ENCODE measurements at regions not wholly inside any gene's neighbourhood (a gene's known extent, or its start where the extent isn't known, plus 50 kb on each side); places are given as distances from the start of the nearest gene placed in this dataset.

- H3K27me3 ChIP-seq (replicated peaks; ENCODE audit: control insufficient read depth, insufficient read depth, low read length) = no peaks in the 10 kb centered on the region; the same call in 1 of the 2 replicates
- no peak for DNase-seq (ENCODE audit: extremely low read depth, insufficient read length)
- no peaks in the 10 kb centered on the region for H3K36me3 ChIP-seq (ENCODE audit: control insufficient read depth, insufficient read depth, low read length)
- H3K4me3 ChIP-seq (replicated peaks; ENCODE audit: low read depth, low read length) = no peak overlapping the region
- TF ChIP-seq CTCF (IDR thresholded peaks at IDR 0.05; ENCODE audit: insufficient read depth, low read length, poor library complexity, severe bottlenecking) = no peak
These were observed 189.5 kb downstream of the UNC5CL start for GRCh38 chr6:40849546-40849945.

GRCh38 chr6:40848868-40849514, 190.0 kb downstream of the UNC5CL start:
- Histone ChIP-seq H3K27me3 (replicated peaks; ENCODE audit: control insufficient read depth, insufficient read depth, low read length) (no peaks in the 10 kb centered on the region; the same call in 1 of the 2 replicates), H3K36me3 (ENCODE audit: control insufficient read depth, insufficient read depth, low read length) (no peaks in the 10 kb centered on the region), H3K4me3 (replicated peaks; ENCODE audit: low read depth, low read length) (no peak overlapping the region)
- no peak for TF ChIP-seq CTCF (IDR thresholded peaks at IDR 0.05; ENCODE audit: insufficient read depth, low read length, poor library complexity, severe bottlenecking)
- no peak for DNase-seq (ENCODE audit: extremely low read depth, insufficient read length)

GRCh38 chr6:40848038-40848437, 191.0 kb downstream of the UNC5CL start:
- Histone ChIP-seq H3K36me3 (ENCODE audit: control insufficient read depth, insufficient read depth, low read length) (no peaks in the 10 kb centered on the region), H3K27me3 (replicated peaks; ENCODE audit: control insufficient read depth, insufficient read depth, low read length) (no peaks in the 10 kb centered on the region; the same call in 1 of the 2 replicates), H3K4me3 (replicated peaks; ENCODE audit: low read depth, low read length) (no peak overlapping the region)
- no peak for TF ChIP-seq CTCF (IDR thresholded peaks at IDR 0.05; ENCODE audit: insufficient read depth, low read length, poor library complexity, severe bottlenecking)
- no peak for DNase-seq (ENCODE audit: extremely low read depth, insufficient read length)

DNA sequence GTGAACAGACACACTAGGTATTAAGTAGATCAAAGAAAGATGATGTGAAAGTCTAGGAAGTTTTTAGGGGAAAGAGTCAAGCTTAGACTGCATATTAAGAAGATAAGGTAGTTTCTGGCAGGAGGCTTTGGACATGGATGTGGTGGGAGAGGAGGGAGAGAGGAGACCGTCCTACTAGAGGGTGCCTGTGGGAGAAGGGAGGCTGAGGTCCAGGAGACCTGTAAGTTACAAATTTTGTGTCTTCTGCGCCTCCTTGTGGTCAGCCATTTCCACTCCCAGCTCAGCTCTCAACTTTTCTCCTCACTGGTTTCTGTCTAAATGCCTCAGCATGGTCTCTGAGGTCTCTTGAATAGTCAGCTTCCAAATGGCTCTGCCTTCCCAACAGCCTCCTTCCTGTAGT, 193.5 kb downstream of the UNC5CL start:
- Histone ChIP-seq H3K27me3 (replicated peaks; ENCODE audit: control insufficient read depth, insufficient read depth, low read length) (no peaks in the 10 kb centered on the region; the same call in 1 of the 2 replicates), H3K4me3 (replicated peaks; ENCODE audit: low read depth, low read length) (no peak overlapping the region), H3K36me3 (ENCODE audit: control insufficient read depth, insufficient read depth, low read length) (no peaks in the 10 kb centered on the region)
- DNase-seq (ENCODE audit: extremely low read depth, insufficient read length) = peak; percentile 3
- TF ChIP-seq CTCF (IDR thresholded peaks at IDR 0.05; ENCODE audit: insufficient read depth, low read length, poor library complexity, severe bottlenecking) = peak; percentile 76

- no peak for TF ChIP-seq CTCF (IDR thresholded peaks at IDR 0.05; ENCODE audit: insufficient read depth, low read length, poor library complexity, severe bottlenecking)
- H3K4me3 ChIP-seq (replicated peaks; ENCODE audit: low read depth, low read length) = no peak overlapping the region
- H3K36me3 ChIP-seq (ENCODE audit: control insufficient read depth, insufficient read depth, low read length) = no peaks in the 10 kb centered on the region
- no peaks in the 10 kb centered on the region; the same call in 1 of the 2 replicates for H3K27me3 ChIP-seq (replicated peaks; ENCODE audit: control insufficient read depth, insufficient read depth, low read length)
- no peak for DNase-seq (ENCODE audit: extremely low read depth, insufficient read length)
These were observed 194.8 kb downstream of the UNC5CL start for GRCh38 chr6:40844246-40844645.

DNA sequence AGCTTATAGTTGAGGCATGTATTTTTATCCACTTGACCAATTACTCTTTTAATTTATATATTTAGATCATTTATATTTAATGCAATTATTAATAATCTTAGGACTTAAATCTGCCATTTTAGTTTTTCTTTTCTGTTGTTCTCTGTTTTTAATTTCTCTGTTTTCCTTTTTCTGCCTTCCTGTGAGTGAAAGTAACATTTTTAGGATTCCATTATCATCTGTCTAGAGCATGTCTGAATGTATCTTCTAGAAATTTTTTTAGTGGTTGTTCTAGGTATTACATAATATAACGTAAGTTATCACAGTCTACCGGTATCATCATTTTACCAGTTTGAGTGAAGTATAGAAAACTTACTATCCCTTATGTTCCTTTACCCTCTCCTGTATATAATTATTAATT, 197.3 kb downstream of the UNC5CL start:
- no peaks in the 10 kb centered on the region for H3K36me3 ChIP-seq (ENCODE audit: control insufficient read depth, insufficient read depth, low read length)
- no peak overlapping the region for H3K4me3 ChIP-seq (replicated peaks; ENCODE audit: low read depth, low read length)
- H3K27me3 ChIP-seq (replicated peaks; ENCODE audit: control insufficient read depth, insufficient read depth, low read length) = no peaks in the 10 kb centered on the region; the same call in 1 of the 2 replicates
- no peak for TF ChIP-seq CTCF (IDR thresholded peaks at IDR 0.05; ENCODE audit: insufficient read depth, low read length, poor library complexity, severe bottlenecking)
- DNase-seq (ENCODE audit: extremely low read depth, insufficient read length) = no peak

Data from GM06990 (cell line).